ENCODE measurements at regions not wholly inside any gene's neighbourhood (a gene's known extent, or its start where the extent isn't known, plus 50 kb on each side); places are given as distances from the start of the nearest gene placed in this dataset.

DNA sequence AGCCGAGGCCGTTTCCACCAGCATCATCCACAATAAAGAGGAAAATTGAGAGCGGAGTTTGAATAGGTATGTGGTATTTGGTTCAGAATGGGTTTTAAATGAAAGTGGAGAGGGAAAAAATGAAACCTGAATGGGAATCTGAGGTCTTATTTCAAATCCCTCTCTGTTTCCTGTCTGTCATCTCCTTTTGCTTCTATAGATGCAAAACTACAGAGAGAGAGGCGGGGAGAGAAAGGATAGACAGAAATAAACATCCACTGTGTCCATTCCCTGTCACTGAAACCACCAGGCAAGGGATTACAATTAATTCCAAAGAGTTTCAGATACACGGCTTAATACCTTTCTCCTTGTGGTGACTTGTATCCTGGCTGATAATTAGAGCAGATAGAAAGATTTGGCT lies 102.3 kb downstream of the DAD1 start:
- H3K56ac ChIP-seq (replicated peaks; ENCODE audit: insufficient read length, low read depth, low read length) = no peak overlapping the region
- no peaks in the 10 kb centered on the region for H3K79me1 ChIP-seq (ENCODE audit: low read depth, low read length)
- TF ChIP-seq BACH1 (IDR thresholded peaks at IDR 0.05; ENCODE audit: low read length) (no peak), EZH2 (IDR thresholded peaks at IDR 0.05; ENCODE audit: low read depth, low read length, severe bottlenecking) (no peak), CBX8 (IDR thresholded peaks at IDR 0.05; ENCODE audit: borderline replicate concordance, low read depth, low read length) (no peak), SRF (IDR thresholded peaks at IDR 0.05; ENCODE audit: low read depth, low read length) (no peak), SIRT6 (IDR thresholded peaks at IDR 0.05; ENCODE audit: low read length) (no peak), PHF8 (conservative IDR thresholded peaks at IDR 0.05; ENCODE audit: low read depth, low read length) (no peak)
- no peak overlapping the region for H3K4me2 ChIP-seq (ENCODE audit: insufficient read depth in 1 of 2, low read depth in 2 of 2, low read length in 2 of 2)
- H3K23me2 ChIP-seq (ENCODE audit: low read depth, low read length) = no peaks in the 10 kb centered on the region
- H3K36me3 ChIP-seq (ENCODE audit: control insufficient read depth in 2 of 4, insufficient read depth in 4 of 4, low read length in 3 of 4) = no peaks in the 10 kb centered on the region
- H3K9me3 ChIP-seq (ENCODE audit: insufficient read depth in 2 of 2, low read depth in 1 of 2, low read length in 1 of 2) = no peaks in the 10 kb centered on the region
- no peak overlapping the region for H2BK120ac ChIP-seq (replicated peaks; ENCODE audit: low read depth, low read length)
- H2BK12ac ChIP-seq (ENCODE audit: low read depth, low read length) = no peak overlapping the region
- H3K9ac ChIP-seq (replicated peaks in 1 of 4; ENCODE audit: extremely low read depth in 1 of 4, low read depth in 3 of 4, low read length in 3 of 4) = no peak overlapping the region
- H3K27ac ChIP-seq (ENCODE audit: low read depth, low read length) = no peak overlapping the region
- FAIRE-seq (no peak), DNase-seq (ENCODE audit: low read depth in 1 of 2, low spot score in 2 of 2) (no peak)
- H2BK20ac ChIP-seq (ENCODE audit: low read length) = no peak overlapping the region
- peaks cover 0 to 3% (median 0%) of the 10 kb centered on the region in 4 experiments; a peak in 2 of 7 replicates for H3K4me1 ChIP-seq (replicated peaks in 1 of 4; ENCODE audit: control insufficient read depth in 3 of 4, insufficient read depth in 4 of 4, low read length in 3 of 4)
- ChIA-PET POLR2A (ENCODE audit: partially characterized antibody) (no interaction called here), CTCF (ENCODE audit: partially characterized antibody) (interaction anchor here (1.1 to 1.3 kb wide), 4 partner anchors 10 to 70 kb away, joined by 3 to 4 read pairs (median 3); no protein-coding TSS in a partner anchor)
- H3K27me3 ChIP-seq (replicated peaks in 1 of 4; ENCODE audit: control insufficient read depth in 3 of 4, extremely low read depth in 1 of 4, insufficient read depth in 3 of 4, low read length in 3 of 4) = no peaks in the 10 kb centered on the region
- no peak overlapping the region for H3K4me3 ChIP-seq (ENCODE audit: extremely low read depth in 1 of 4, insufficient read depth in 2 of 4, low read depth in 3 of 4, low read length in 4 of 4)
- H4K20me1 ChIP-seq (replicated peaks in 1 of 2; ENCODE audit: control insufficient read depth in 1 of 2, insufficient read depth in 2 of 2, low read length in 2 of 2) = no peaks in the 10 kb centered on the region
- H3K23ac ChIP-seq (ENCODE audit: insufficient read length) = no peak overlapping the region
- no peak overlapping the region for H4K8ac ChIP-seq (ENCODE audit: extremely low read depth, insufficient read depth, low read length)
- no peaks in the 10 kb centered on the region for H3K79me2 ChIP-seq (ENCODE audit: control insufficient read depth in 1 of 2, insufficient read depth in 2 of 2, low read length in 2 of 2)
- no peak overlapping the region for H2BK5ac ChIP-seq (ENCODE audit: low read depth, low read length)
- no peak overlapping the region for H3K18ac ChIP-seq (ENCODE audit: extremely low read depth, low read length)
- H4K91ac ChIP-seq (replicated peaks; ENCODE audit: insufficient read length, low read length) = no peak overlapping the region
- H2AK5ac ChIP-seq (ENCODE audit: low read depth, low read length) = no peak overlapping the region
- H2BK15ac ChIP-seq (ENCODE audit: low read length) = no peak overlapping the region
- H2AFZ ChIP-seq (ENCODE audit: low read length) = no peak overlapping the region
- H3K4ac ChIP-seq (replicated peaks; ENCODE audit: insufficient read length, low read depth, low read length) = no peak overlapping the region
- H4K5ac ChIP-seq (ENCODE audit: insufficient read length, low read depth, low read length) = no peak overlapping the region
- H3K14ac ChIP-seq (ENCODE audit: insufficient read length) = no peak overlapping the region
- WGBS, 2 experiments (ENCODE audit: extremely low coverage in 1 of 2, insufficient coverage in 1 of 2, insufficient read length in 1 of 2, insufficient replicate concordance in 2 of 2, low coverage in 1 of 2, low lambda C conversion rate in 2 of 2, missing lambda C conversion rate in 1 of 2) = 89 to 100% methylated on average over 1 to 5 of the region's 5 CpGs
